HG02981 (cell line): ENCODE measurements at regions not wholly inside any gene's neighbourhood (a gene's known extent, or its start where the extent isn't known, plus 50 kb on each side); places are given as distances from the start of the nearest gene placed in this dataset.

Experiments
- ATAC-seq: cut with Tn5 transposase; IDR thresholded peaks from one replicate; pipeline ENCODE4 v1.9.1; 2021; ENCODE audit warnings: mild to moderate bottlenecking, moderate library complexity; ENCODE audit not compliant: unreplicated experiment

- ATAC-seq: no peak
Measured at GRCh38 chr3:66672830-66673229, 172.0 kb upstream of the LRIG1 start.

DNA sequence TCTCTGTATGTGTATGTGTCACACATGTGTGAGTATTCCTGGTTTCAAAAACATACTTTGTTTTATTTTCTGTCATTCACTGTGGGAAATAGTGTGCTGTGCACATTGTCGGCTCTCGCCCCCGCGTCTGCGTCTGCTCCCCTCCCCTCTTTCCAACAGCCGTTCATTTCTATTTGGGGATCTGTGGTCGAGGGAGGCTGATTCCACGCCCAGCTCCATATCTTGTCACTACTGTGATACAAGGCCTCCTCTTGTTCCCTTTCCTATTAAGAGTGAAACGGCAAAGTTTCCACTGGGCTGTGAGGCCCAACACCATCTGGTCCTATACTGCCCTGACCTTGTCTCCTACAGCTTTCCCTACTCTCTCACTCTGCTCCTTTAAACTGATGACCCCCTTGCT lies 172.5 kb upstream of the LRIG1 start:
- no peak for ATAC-seq

DNA sequence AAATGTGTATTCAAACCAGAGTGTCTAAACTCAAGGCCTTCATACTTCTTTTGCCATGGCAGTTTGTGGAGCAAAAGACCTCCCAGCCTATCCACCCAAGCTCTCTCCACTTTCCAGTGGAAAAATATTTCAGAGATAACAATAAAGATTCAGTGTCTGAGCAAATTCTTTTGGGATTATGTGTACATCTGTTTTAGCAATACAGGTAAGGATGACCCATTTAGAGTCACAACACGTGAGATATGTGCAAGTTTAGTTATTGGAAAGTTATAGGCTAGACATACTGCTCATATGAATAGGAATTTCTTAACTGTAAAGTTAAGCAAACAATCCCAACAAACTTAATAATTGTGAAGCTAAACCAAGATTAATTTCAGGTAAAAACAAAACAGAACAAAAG lies 174.5 kb upstream of the LRIG1 start:
- no peak for ATAC-seq

GRCh38 chr3:66692042-66692765 lies 191.4 kb upstream of the LRIG1 start:
- ATAC-seq: no peak

- no peak for ATAC-seq
Measured at GRCh38 chr3:66692766-66693150, 191.9 kb upstream of the LRIG1 start.

DNA sequence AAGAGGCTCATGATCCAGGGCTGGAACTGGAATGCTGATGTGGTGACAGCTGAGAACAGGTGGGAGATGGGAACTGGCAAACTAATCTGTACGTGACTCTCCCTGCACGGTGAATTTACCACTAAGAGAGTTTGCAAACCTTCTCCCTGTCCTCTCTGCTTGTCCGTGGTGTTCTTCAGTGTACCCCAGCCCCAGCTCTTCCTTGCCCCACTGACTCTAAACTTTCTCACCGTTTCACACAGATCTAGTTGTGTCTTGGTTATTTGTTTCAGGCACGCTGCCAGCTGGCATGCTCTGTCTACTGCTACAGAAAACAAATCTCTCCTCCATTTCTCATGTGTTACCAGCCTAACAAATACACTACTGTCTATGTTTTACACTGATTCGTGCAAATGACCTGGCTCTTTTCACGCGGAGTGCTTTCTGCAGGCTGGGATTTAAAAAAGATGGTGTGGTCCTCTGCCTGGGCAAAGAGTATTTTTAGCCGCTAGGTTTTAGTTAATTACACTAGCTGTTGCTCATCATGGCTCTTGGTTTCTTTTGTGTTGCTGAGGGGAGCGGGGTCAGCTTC lies 192.7 kb upstream of the LRIG1 start:
- no peak for ATAC-seq

DNA sequence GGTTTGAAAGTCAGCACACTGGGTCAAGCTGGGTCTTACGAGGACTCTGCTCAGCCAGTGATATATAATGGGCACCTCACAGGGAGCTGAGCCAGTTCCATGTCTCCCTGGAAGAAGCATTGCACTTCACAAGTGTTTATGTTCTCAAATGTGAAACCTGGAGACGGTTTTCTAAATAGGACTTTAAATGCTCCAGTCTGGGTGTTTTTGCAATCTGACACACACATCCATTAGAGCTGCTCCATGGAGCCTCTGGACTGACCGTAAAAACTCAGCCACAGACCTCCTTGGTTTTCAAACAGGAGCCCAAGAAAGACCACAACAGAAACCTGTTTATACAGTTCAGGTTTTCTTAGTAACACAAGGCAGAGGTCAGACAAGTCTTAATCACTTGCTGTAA lies 201.3 kb upstream of the LRIG1 start:
- no peak for ATAC-seq

DNA sequence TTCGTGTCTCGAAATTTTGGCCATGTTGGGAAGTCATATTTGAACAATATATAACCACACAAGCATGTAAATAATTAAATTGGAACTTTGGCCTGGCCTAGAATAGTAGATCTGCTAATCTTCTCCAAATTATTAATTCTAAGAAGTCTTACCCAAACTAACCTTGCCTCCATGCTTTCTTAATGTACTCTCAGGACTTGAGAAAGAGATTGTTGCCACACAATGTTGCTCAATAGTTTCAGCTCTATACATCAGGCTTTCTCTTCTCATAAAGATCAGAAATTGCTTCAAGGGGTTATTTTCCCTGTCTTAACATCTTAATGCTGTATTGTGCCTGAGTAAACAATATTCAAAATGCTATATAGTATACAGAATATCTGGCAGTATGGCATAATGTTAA lies 202.7 kb upstream of the LRIG1 start:
- no peak for ATAC-seq

DNA sequence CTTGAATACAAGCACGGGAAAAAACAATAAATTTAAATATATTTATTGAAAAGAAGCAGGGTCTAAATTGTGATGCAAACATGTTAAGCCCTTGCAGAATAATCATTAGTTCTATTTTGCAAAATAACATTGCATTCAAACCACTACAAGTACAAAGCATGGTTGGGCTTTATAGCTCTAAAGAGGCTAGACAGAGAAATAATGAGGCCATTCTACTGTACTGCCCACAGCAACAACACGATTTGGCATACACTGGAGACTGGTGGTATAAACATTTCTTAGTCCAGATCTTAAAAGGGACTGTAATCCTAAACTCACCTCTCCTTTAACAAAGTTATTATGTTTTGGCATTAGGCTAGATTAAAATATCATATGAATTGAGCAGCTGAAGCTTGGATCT lies 204.3 kb upstream of the LRIG1 start:
- no peak for ATAC-seq

DNA sequence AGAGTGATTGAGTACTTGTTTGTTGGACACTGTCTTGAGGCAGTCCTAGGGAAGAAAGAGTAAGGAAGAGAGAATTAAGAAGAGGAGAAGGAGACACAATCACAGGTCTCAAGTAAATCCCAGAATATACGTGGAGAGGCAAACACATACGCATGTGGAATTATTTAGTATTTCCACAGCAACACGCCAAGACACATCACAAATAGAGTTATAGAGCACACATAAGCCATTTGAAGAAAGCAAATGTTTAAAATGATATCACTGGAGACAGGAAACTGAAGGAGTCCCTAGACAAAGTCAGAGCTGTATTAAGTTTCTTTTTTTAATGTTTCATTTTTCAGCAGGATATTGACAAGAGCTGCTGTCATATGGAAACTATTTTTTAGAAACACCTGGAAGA lies 206.1 kb upstream of the LRIG1 start:
- no peak for ATAC-seq

GRCh38 chr3:66709532-66709931 lies 208.7 kb upstream of the LRIG1 start:
- no peak for ATAC-seq

GRCh38 chr3:66712210-66712609 lies 211.4 kb upstream of the LRIG1 start:
- no peak for ATAC-seq

DNA sequence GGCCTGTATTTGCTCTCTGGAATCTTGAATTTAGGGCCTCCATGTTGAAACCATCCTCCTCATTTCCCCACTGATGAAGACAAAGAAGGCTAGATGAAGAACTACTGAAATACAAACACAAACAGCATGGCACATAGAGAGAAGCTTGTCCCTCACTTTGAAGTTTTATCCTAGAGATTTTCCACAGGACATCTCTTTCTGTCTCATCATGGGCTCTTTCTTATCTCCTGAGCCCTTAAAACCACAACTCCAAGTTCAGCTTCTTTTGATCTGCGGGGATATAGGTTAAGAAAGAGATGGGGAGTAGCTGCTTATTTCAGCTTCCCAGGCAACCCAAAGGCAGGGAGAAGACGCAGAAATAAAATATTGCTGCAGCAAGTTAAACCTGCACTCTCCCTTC lies 213.1 kb upstream of the LRIG1 start:
- no peak for ATAC-seq

DNA sequence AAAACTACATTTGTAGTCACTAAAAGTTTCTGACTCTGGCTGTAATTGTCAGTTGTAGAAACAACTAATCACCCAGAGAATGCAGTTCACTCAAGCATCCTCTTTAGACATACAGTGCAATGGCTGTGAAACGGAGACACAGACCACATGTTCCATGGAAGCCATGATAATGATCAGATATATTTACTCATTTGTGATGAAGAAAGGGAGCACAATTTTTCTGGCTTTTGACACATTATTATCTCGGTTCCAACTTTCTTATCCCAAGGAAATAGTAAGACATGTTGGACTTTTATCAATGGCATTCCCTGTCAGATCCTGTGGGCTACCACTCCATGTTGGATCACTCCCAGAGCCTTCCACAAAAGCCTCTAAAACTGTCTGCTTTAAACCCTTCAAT lies 215.0 kb upstream of the LRIG1 start:
- ATAC-seq: no peak

DNA sequence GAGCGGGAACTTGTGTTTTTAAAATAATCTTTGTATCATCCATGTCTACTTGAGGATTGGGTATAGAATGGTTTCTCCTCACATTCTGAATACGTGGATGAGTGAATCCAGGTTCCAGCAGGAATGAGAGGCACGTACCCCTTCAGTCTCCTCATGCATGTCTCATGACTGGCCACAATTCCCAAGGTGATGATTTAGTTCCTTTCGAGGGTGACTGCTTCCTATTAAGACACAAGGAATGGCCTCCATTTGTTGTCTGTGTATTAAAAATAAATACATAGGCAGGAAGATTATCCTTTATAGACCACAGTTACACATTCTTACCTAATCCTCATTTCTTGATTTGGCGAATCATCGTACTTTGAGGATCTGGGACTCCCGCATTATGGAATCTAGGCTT lies 217.0 kb upstream of the LRIG1 start:
- no peak for ATAC-seq

DNA sequence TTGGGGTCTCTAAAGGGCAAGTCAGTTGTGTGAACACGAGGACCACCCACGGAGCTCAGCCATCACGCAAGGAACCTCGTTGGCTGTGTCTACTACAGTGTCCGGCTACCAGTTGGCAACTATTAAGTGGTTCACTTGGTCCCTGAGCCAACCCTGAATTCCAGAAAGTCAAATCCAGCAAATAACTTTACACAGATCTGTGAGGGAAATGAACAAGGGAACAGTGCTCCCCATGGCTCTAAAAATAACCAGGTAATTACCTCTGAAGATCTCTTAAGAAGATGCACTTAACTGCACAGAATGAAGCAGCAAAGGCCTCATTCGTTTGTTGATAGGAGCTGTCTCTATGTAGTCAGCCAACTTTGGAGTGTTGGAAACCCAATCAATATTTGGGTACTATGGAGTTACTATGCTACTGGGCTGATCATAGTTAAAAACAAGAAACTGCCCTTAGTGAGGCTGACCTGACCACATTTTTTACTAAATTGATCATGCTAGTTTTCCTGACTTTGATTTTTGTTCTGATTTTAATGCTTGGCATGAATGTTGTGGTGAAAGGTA lies 219.1 kb upstream of the LRIG1 start:
- ATAC-seq: no peak

DNA sequence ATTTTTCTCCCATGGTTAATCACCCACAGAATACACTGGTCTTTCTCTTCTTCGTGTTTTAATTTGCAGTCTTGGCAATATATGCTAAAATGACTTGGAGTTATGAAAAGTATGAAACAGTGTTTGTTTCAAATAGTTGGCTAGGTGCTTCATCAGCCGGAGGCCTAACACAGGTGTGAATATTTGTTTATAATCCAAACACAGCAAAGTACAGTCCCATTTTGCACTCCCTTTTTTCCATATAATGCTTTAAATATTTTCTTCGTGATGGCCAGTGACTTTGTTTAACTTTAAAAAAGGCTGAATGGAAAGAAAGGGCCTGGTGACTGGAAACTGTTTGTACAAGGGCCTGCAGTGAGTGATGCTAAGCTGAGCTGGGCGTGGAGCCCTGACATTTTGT lies 219.7 kb upstream of the LRIG1 start:
- no peak for ATAC-seq

GRCh38 chr3:66722675-66723074 lies 221.9 kb upstream of the LRIG1 start:
- ATAC-seq: no peak

- ATAC-seq: no peak
Measured at GRCh38 chr3:66723231-66723630, 222.4 kb upstream of the LRIG1 start.

DNA sequence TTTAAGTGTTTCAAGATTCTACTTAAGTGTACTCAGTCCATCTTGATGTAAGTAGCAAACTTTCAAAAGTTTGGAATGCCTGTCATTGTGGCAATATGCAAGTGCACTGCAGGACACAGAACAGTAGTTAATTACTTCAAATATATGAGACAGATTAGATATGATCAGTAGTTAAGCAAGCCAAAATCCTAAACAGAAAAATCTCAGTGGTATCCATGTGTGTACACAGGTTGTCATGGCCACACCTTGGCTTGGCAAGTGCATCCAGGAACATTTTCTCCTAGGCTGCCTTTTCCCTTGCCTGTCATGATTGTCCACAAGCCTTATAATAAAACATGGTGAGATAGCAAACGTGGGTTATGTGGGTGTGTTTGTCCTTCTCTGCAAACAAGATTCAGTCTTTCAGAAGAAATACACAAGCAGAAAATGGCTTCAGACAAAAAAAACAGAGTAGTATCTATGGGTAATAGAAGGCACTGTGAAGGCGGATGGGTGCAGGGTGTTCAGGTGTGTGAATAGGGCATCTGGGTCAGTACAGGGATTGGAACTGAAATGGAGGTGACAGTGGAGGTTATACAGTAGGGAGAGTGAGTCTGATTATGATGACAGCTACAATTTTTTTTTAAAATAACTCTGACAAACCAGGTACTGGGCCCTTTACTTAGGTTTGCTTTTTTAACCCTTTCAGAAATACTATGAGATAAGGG lies 229.0 kb upstream of the LRIG1 start:
- ATAC-seq: no peak

GRCh38 chr3:66738625-66739365 lies 238.0 kb upstream of the LRIG1 start:
- ATAC-seq: no peak
